Effector CD8-positive, alpha-beta T cell (primary cell): ENCODE measurements at regions not wholly inside any gene's neighbourhood (a gene's known extent, or its start where the extent isn't known, plus 50 kb on each side); places are given as distances from the start of the nearest gene placed in this dataset.
A peak's percentile ranks its signal among the peaks of the same experiment; 100 is the strongest.
"Not testable (repeated sequence)": the region's sequence is repeated elsewhere in the genome, so short reads cannot be mapped to it uniquely, and the experiment has no call there.

Experiments used
- DNase-seq: peaks from one replicate; lab custom pipeline; 2025; lab: John Stamatoyannopoulos, UW

- DNase-seq: no peak
Measured at GRCh38 chr4:67332627-67333026, 212.7 kb downstream of the CENPC start.

GRCh38 chr4:67328393-67328792, 216.9 kb downstream of the CENPC start:
- DNase-seq: no peak

GRCh38 chr4:67328018-67328278, 217.4 kb downstream of the CENPC start:
- no peak for DNase-seq

- peak; percentile 24 for DNase-seq
Measured at GRCh38 chr4:67327245-67328017, 217.9 kb downstream of the CENPC start.

- no peak for DNase-seq
Measured at GRCh38 chr4:67325791-67326190, 219.5 kb downstream of the CENPC start.

- DNase-seq: no peak
Measured at GRCh38 chr4:67320645-67321044, 224.7 kb downstream of the CENPC start.

- not testable (repeated sequence) for DNase-seq
Measured at GRCh38 chr4:67319607-67320006, 225.7 kb downstream of the CENPC start.

GRCh38 chr4:67300497-67301185, 244.7 kb downstream of the CENPC start:
- DNase-seq: not testable (repeated sequence)

- DNase-seq: no peak
Measured at GRCh38 chr4:67292636-67293035, 252.7 kb downstream of the CENPC start.

- DNase-seq: no peak
Measured at GRCh38 chr4:67292045-67292444, 253.3 kb downstream of the CENPC start.

- no peak for DNase-seq
Measured at GRCh38 chr4:67291644-67292043, 253.7 kb downstream of the CENPC start.

GRCh38 chr4:67288964-67289363, 256.3 kb downstream of the CENPC start:
- DNase-seq: no peak

GRCh38 chr4:67286724-67287123, 258.6 kb downstream of the CENPC start:
- no peak for DNase-seq

GRCh38 chr4:67282749-67283148, 262.6 kb downstream of the CENPC start:
- DNase-seq: no peak

- DNase-seq: no peak
Measured at GRCh38 chr4:67275179-67275750, 270.0 kb downstream of the CENPC start.

- DNase-seq: not testable (repeated sequence)
Measured at GRCh38 chr4:67274671-67275070, 270.6 kb downstream of the CENPC start.

GRCh38 chr4:67273666-67274065, 271.6 kb downstream of the CENPC start:
- DNase-seq: no peak

- no peak for DNase-seq
Measured at GRCh38 chr4:67261971-67262370, 283.3 kb downstream of the CENPC start.

GRCh38 chr4:67256388-67257043, 288.8 kb downstream of the CENPC start:
- DNase-seq: no peak

- DNase-seq: no peak
Measured at GRCh38 chr4:67250131-67250896, 295.0 kb downstream of the CENPC start.

GRCh38 chr4:67236788-67237187, 308.5 kb downstream of the CENPC start:
- no peak for DNase-seq

- no peak for DNase-seq
Measured at GRCh38 chr4:67236318-67236717, 309.0 kb downstream of the CENPC start.
